ENCODE measurements at regions not wholly inside any gene's neighbourhood (a gene's known extent, or its start where the extent isn't known, plus 50 kb on each side); places are given as distances from the start of the nearest gene placed in this dataset.
"Not testable (repeated sequence)": the region's sequence is repeated elsewhere in the genome, so short reads cannot be mapped to it uniquely, and the experiment has no call there.

GRCh38 chr1:3996846-3997705 is 97.0 kb upstream of the C1orf174 start:
- TF ChIP-seq POLR2A (IDR thresholded peaks at IDR 0.05) (no peak), CTCF (IDR thresholded peaks at IDR 0.05) (no peak)
- no peak overlapping the region for H3K4me3 ChIP-seq
- DNase-seq, result no peak
- no peaks in the 10 kb centered on the region for H3K9me3 ChIP-seq
- intact Hi-C loops (cut with DNase I; ENCODE audit: low total_unique reads), result no loop called here
- H3K27me3 ChIP-seq, result no peaks in the 10 kb centered on the region
- H3K4me1 ChIP-seq, result no peaks in the 10 kb centered on the region
- H3K36me3 ChIP-seq, result no peaks in the 10 kb centered on the region
- no peak overlapping the region for H3K27ac ChIP-seq

GRCh38 chr1:3998086-3998485 is 98.0 kb upstream of the C1orf174 start:
- no peak for TF ChIP-seq POLR2A (IDR thresholded peaks at IDR 0.05)
- TF ChIP-seq CTCF (IDR thresholded peaks at IDR 0.05), result no peak
- intact Hi-C loops (cut with DNase I; ENCODE audit: low total_unique reads), result no loop called here
- Histone ChIP-seq H3K9me3 (no peaks in the 10 kb centered on the region), H3K27me3 (no peaks in the 10 kb centered on the region), H3K4me3 (no peak overlapping the region), H3K36me3 (no peaks in the 10 kb centered on the region), H3K4me1 (no peaks in the 10 kb centered on the region), H3K27ac (no peak overlapping the region)
- DNase-seq, result no peak

GRCh38 chr1:3999514-3999913 is 99.4 kb upstream of the C1orf174 start:
- DNase-seq; intact Hi-C loops (cut with DNase I; ENCODE audit: low total_unique reads); H3K27ac ChIP-seq; H3K9me3 ChIP-seq; H3K27me3 ChIP-seq; H3K4me1 ChIP-seq; H3K4me3 ChIP-seq; H3K36me3 ChIP-seq: not testable (repeated sequence)

GRCh38 chr1:3999941-4000735 is 100.1 kb upstream of the C1orf174 start:
- no peak for DNase-seq
- intact Hi-C loops (cut with DNase I; ENCODE audit: low total_unique reads), result no loop called here
- no peaks in the 10 kb centered on the region for H3K36me3 ChIP-seq
- no peak overlapping the region for H3K27ac ChIP-seq
- H3K9me3 ChIP-seq, result no peaks in the 10 kb centered on the region
- H3K27me3 ChIP-seq, result no peaks in the 10 kb centered on the region
- H3K4me3 ChIP-seq, result no peak overlapping the region
- no peak for TF ChIP-seq POLR2A (IDR thresholded peaks at IDR 0.05)
- TF ChIP-seq CTCF (IDR thresholded peaks at IDR 0.05), result no peak
- H3K4me1 ChIP-seq, result no peaks in the 10 kb centered on the region

- no peak overlapping the region for H3K27ac ChIP-seq
- H3K9me3 ChIP-seq, result no peaks in the 10 kb centered on the region
- intact Hi-C loops (cut with DNase I; ENCODE audit: low total_unique reads), result no loop called here
- no peaks in the 10 kb centered on the region for H3K4me1 ChIP-seq
- DNase-seq, result no peak
- H3K27me3 ChIP-seq, result no peaks in the 10 kb centered on the region
- H3K4me3 ChIP-seq, result no peak overlapping the region
- no peaks in the 10 kb centered on the region for H3K36me3 ChIP-seq
- TF ChIP-seq CTCF (IDR thresholded peaks at IDR 0.05) (no peak), POLR2A (IDR thresholded peaks at IDR 0.05) (no peak)
Measured at GRCh38 chr1:4000811-4001251, 100.8 kb upstream of the C1orf174 start.
